ENCODE measurements at regions not wholly inside any gene's neighbourhood (a gene's known extent, or its start where the extent isn't known, plus 50 kb on each side); places are given as distances from the start of the nearest gene placed in this dataset.

- no peak for TF ChIP-seq CTCF (IDR thresholded peaks at IDR 0.05; ENCODE audit: borderline replicate concordance, control extremely low read depth, extremely low read depth, insufficient read depth, missing control alignments)
- in situ Hi-C loops (cut with MboI; ENCODE audit: low sequenced_read_pairs, unreplicated experiment) = no loop called here
- no peak for DNase-seq (ENCODE audit: low spot score)
Measured at GRCh38 chr20:52534616-52535015, 343.0 kb upstream of the ZFP64 start.

- no peak for DNase-seq (ENCODE audit: low spot score)
- no peak for TF ChIP-seq CTCF (IDR thresholded peaks at IDR 0.05; ENCODE audit: borderline replicate concordance, control extremely low read depth, extremely low read depth, insufficient read depth, missing control alignments)
- in situ Hi-C loops (cut with MboI; ENCODE audit: low sequenced_read_pairs, unreplicated experiment) = no loop called here
Measured at GRCh38 chr20:52533401-52533800, 341.8 kb upstream of the ZFP64 start.

- in situ Hi-C loops (cut with MboI; ENCODE audit: low sequenced_read_pairs, unreplicated experiment) = no loop called here
- TF ChIP-seq CTCF (IDR thresholded peaks at IDR 0.05; ENCODE audit: borderline replicate concordance, control extremely low read depth, extremely low read depth, insufficient read depth, missing control alignments) = no peak
- no peak for DNase-seq (ENCODE audit: low spot score)
Measured at GRCh38 chr20:52532674-52533073, 341.1 kb upstream of the ZFP64 start.

GRCh38 chr20:52530571-52530970 is 339.0 kb upstream of the ZFP64 start:
- no peak for TF ChIP-seq CTCF (IDR thresholded peaks at IDR 0.05; ENCODE audit: borderline replicate concordance, control extremely low read depth, extremely low read depth, insufficient read depth, missing control alignments)
- no peak for DNase-seq (ENCODE audit: low spot score)

GRCh38 chr20:52529826-52530225 is 338.2 kb upstream of the ZFP64 start:
- in situ Hi-C loops (cut with MboI; ENCODE audit: low sequenced_read_pairs, unreplicated experiment) = no loop called here
- DNase-seq (ENCODE audit: low spot score) = no peak

More at GRCh38 chr20:52530571-52530970, 339.0 kb upstream of the ZFP64 start:
- in situ Hi-C loops (cut with MboI; ENCODE audit: low sequenced_read_pairs, unreplicated experiment) = no loop called here

GRCh38 chr20:52524861-52525260 is 333.3 kb upstream of the ZFP64 start:
- no peak for TF ChIP-seq CTCF (IDR thresholded peaks at IDR 0.05; ENCODE audit: borderline replicate concordance, control extremely low read depth, extremely low read depth, insufficient read depth, missing control alignments)
- in situ Hi-C loops (cut with MboI; ENCODE audit: low sequenced_read_pairs, unreplicated experiment) = no loop called here
- DNase-seq (ENCODE audit: low spot score) = no peak

More at GRCh38 chr20:52529826-52530225, 338.2 kb upstream of the ZFP64 start:
- TF ChIP-seq CTCF (IDR thresholded peaks at IDR 0.05; ENCODE audit: borderline replicate concordance, control extremely low read depth, extremely low read depth, insufficient read depth, missing control alignments) = no peak

GRCh38 chr20:52518735-52519134 is 327.2 kb upstream of the ZFP64 start:
- in situ Hi-C loops (cut with MboI; ENCODE audit: low sequenced_read_pairs, unreplicated experiment) = no loop called here
- no peak for TF ChIP-seq CTCF (IDR thresholded peaks at IDR 0.05; ENCODE audit: borderline replicate concordance, control extremely low read depth, extremely low read depth, insufficient read depth, missing control alignments)
- no peak for DNase-seq (ENCODE audit: low spot score)

Data from GM13976 (cell line).